RWPE2 (cell line): ENCODE measurements at regions not wholly inside any gene's neighbourhood (a gene's known extent, or its start where the extent isn't known, plus 50 kb on each side); places are given as distances from the start of the nearest gene placed in this dataset.

Experiments
- ATAC-seq: fragments of 200-7000 bp; cut with Tn5 transposase; 3 replicates; pipeline ENCODE4 v1.9.1; 2021; ENCODE audit warnings: low read depth
- DNase-seq: peaks from one replicate; pipeline ENCODE4 v3.0.0-alpha.2; 2020; ENCODE audit warnings: low spot score
- H3K27ac ChIP-seq: fragments of 450-650 bp; 2 replicates; pipeline ENCODE4 v1.5.1; 2017; ENCODE audit warnings: mild to moderate bottlenecking; ENCODE audit not compliant: poor library complexity, severe bottlenecking
- H3K27me3 ChIP-seq: fragments of 250-450 bp; sonication (Bioruptor Pico); 2 replicates; pipeline ENCODE4 v1.5.1; 2021; ENCODE audit warnings: mild to moderate bottlenecking, moderate library complexity; ENCODE audit not compliant: insufficient read depth, poor library complexity, severe bottlenecking
- H3K36me3 ChIP-seq: fragments of 250-450 bp; sonication (Bioruptor Pico); 2 replicates; pipeline ENCODE4 v1.5.1; 2020; ENCODE audit warnings: low read depth, mild to moderate bottlenecking, moderate library complexity
- H3K4me1 ChIP-seq: fragments of 250-450 bp; sonication (Bioruptor Pico); 2 replicates; pipeline ENCODE4 v1.5.1; 2021; ENCODE audit warnings: mild to moderate bottlenecking, moderate library complexity; ENCODE audit not compliant: insufficient read depth, poor library complexity, severe bottlenecking
- H3K4me3 ChIP-seq: fragments of 250-450 bp; sonication (Bioruptor Pico); 2 replicates; pipeline ENCODE4 v1.5.1; 2021; ENCODE audit warnings: mild to moderate bottlenecking, moderate library complexity; ENCODE audit not compliant: severe bottlenecking
- H3K9me3 ChIP-seq: fragments of 250-450 bp; sonication (Bioruptor Pico); 2 replicates; pipeline ENCODE4 v1.5.1; 2021; ENCODE audit warnings: mild to moderate bottlenecking, moderate library complexity; ENCODE audit not compliant: severe bottlenecking
- CTCF ChIP-seq: fragments of 450-650 bp; IDR thresholded peaks from one replicate; pipeline ENCODE4 v1.5.1; 2017; ENCODE audit warnings: mild to moderate bottlenecking, moderate library complexity; ENCODE audit not compliant: poor library complexity, severe bottlenecking

- no peak overlapping the region for H3K27ac ChIP-seq
- no peaks in the 10 kb centered on the region for H3K4me1 ChIP-seq
- no peak for DNase-seq
- no peak for ATAC-seq
- no peak for TF ChIP-seq CTCF
- H3K4me3 ChIP-seq: no peak overlapping the region
- H3K36me3 ChIP-seq: no peaks in the 10 kb centered on the region
- H3K9me3 ChIP-seq: no peaks in the 10 kb centered on the region
- H3K27me3 ChIP-seq: peaks cover 55% of the 10 kb centered on the region
Measured at GRCh38 chr6:84424956-84425355, 197.5 kb upstream of the CEP162 start.

DNA sequence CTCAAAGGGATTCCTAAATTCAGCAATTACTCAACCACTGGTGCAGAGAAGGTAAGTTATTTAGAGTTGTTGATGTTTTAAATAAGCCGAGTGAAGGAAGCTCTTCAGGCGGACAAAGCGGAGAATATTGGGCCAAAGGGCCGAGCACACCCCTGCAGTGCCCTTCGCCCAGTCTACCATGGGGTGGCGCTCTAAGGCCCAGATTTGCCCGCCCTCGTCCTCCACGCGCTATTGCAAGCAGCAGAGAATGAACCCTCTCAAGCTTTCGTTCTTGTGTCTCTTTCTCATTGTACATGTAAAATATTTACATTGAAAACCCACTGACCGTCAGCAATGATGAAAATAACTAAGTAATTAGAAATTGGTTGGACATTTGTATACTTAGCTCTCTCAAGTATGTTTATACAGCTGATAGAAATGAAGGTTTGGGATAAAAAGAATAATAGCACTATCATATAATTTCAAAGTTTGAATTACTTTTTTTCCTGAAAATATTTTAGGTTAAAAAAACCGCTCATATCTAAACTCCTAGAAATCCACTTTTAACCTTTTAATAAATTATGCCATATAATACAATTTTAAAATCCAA, 195.0 kb upstream of the CEP162 start:
- DNase-seq (no peak), ATAC-seq (peak; percentile 74)
- peak; percentile 78 for TF ChIP-seq CTCF
- Histone ChIP-seq H3K27me3 (peaks cover 51% of the 10 kb centered on the region), H3K27ac (no peak overlapping the region), H3K4me1 (no peaks in the 10 kb centered on the region), H3K9me3 (no peaks in the 10 kb centered on the region), H3K36me3 (no peaks in the 10 kb centered on the region), H3K4me3 (no peak overlapping the region)

DNA sequence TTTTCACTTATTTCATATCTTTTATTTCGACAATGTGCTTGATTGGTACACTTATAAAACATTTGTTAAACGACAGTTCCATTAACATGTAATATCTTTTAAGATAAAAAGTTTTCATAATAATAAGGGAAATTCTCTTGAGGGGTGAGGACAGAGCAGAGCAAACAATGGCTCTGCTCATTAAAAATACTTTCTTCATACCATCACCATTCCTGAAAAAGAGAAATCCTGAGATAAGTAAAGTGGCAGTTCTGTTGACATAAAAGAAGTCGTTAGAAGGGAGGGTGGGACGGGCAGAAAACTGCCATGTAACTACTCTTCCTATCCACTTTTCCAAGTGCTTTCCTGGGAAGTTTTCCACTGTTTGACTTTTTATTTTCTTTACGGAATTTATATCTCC, 193.6 kb upstream of the CEP162 start:
- H3K9me3 ChIP-seq: no peaks in the 10 kb centered on the region
- no peak overlapping the region for H3K27ac ChIP-seq
- no peaks in the 10 kb centered on the region for H3K4me1 ChIP-seq
- no peak for DNase-seq
- ATAC-seq: no peak
- no peak for TF ChIP-seq CTCF
- H3K27me3 ChIP-seq: peaks cover 48% of the 10 kb centered on the region
- H3K36me3 ChIP-seq: no peaks in the 10 kb centered on the region
- no peak overlapping the region for H3K4me3 ChIP-seq

GRCh38 chr6:84417260-84417659, 189.8 kb upstream of the CEP162 start:
- Histone ChIP-seq H3K4me3 (no peak overlapping the region), H3K9me3 (no peaks in the 10 kb centered on the region), H3K4me1 (no peaks in the 10 kb centered on the region), H3K36me3 (no peaks in the 10 kb centered on the region), H3K27me3 (peaks cover 48% of the 10 kb centered on the region), H3K27ac (no peak overlapping the region)
- TF ChIP-seq CTCF: no peak
- DNase-seq (no peak), ATAC-seq (peak; percentile 63)

GRCh38 chr6:84416043-84416657, 188.7 kb upstream of the CEP162 start:
- no peak for TF ChIP-seq CTCF
- Histone ChIP-seq H3K4me1 (no peaks in the 10 kb centered on the region), H3K27ac (no peak overlapping the region), H3K36me3 (no peaks in the 10 kb centered on the region), H3K9me3 (no peaks in the 10 kb centered on the region), H3K27me3 (peaks cover 37% of the 10 kb centered on the region), H3K4me3 (no peak overlapping the region)
- ATAC-seq (no peak), DNase-seq (no peak)
